ENCODE measurements at regions not wholly inside any gene's neighbourhood (a gene's known extent, or its start where the extent isn't known, plus 50 kb on each side); places are given as distances from the start of the nearest gene placed in this dataset.
"Not testable (repeated sequence)": the region's sequence is repeated elsewhere in the genome, so short reads cannot be mapped to it uniquely, and the experiment has no call there.

DNA sequence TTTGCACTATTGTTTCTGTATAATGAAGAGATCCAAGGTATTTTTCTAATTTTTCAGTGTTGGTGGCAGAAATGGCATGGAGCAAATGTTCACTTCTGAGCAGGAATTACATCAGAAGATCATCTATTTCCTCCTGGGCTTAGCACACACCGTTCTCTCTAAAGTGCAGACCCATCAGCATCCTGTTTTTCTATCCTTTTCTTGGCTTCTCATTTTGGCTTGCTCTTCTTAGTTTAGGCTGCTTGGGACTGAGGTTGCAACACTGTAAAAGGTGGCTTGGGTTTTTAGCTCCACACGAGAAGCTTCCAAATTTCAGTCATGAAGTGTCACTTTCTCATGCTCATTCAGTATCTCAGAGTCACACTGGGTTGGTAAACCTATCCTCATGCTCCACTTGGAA is 79.9 kb upstream of the SMIM30 start:
- H3K36me3 ChIP-seq, result no peaks in the 10 kb centered on the region
- no peaks in the 10 kb centered on the region for H4K20me1 ChIP-seq
- H3K27ac ChIP-seq, result no peak overlapping the region
- TF ChIP-seq Cebpa-rat (IDR thresholded peaks at IDR 0.05), result no peak
- H3K9me3 ChIP-seq (replicated peaks in 1 of 11), result no peaks in the 10 kb centered on the region
- no peak overlapping the region for H3K4me3 ChIP-seq
- H3K27me3 ChIP-seq, result no peaks in the 10 kb centered on the region
- H3K4me1 ChIP-seq, result no peaks in the 10 kb centered on the region
- H3K4me2 ChIP-seq, result no peak overlapping the region
- no peak overlapping the region for H3K9ac ChIP-seq

DNA sequence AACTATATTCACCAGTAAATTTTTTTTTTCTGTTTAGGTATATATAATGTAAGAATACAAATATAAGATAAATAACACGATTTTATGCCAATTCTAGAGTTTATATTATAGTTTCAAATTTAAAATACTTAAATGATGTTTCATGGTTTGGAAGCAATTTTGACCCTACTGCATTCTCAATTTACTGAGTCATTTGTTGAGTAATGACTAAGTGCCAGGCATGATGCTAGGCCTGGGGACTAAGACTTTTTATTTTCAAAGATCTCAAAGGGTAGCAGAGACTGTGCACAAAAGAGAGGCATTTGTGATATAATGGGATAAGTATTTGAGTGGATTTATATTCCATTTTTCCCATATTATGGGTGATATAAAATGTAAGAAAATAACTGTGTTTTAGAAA is 78.9 kb upstream of the SMIM30 start:
- no peak overlapping the region for H3K4me2 ChIP-seq
- no peak overlapping the region for H3K27ac ChIP-seq
- no peaks in the 10 kb centered on the region for H3K4me1 ChIP-seq
- no peak for TF ChIP-seq Cebpa-rat (IDR thresholded peaks at IDR 0.05)
- H3K27me3 ChIP-seq, result no peaks in the 10 kb centered on the region
- no peaks in the 10 kb centered on the region for H3K36me3 ChIP-seq
- no peaks in the 10 kb centered on the region for H3K9me3 ChIP-seq (replicated peaks in 1 of 11)
- no peak overlapping the region for H3K4me3 ChIP-seq
- no peak overlapping the region for H3K9ac ChIP-seq
- H4K20me1 ChIP-seq, result no peaks in the 10 kb centered on the region

DNA sequence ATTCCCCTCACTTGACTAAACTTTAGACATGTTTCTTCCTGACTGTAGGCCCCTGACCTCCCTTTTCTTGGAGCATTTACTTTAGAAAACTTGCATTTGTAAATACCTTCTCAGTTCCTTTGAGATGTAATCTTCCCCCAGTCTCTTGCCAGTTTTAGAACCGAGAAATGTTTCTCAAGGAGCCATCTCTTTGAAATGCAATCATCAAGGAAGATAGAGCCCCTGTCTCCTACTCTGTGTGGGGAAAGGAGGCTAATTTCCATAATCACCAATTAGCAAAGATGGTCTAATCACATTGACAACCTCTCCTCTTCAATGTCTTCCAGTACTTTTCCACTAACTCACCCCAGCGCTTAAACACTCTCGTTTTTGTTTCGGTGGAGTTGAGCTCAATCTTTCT is 70.0 kb upstream of the SMIM30 start:
- no peak for TF ChIP-seq Cebpa-rat (IDR thresholded peaks at IDR 0.05)
- H4K20me1 ChIP-seq, result no peaks in the 10 kb centered on the region
- no peaks in the 10 kb centered on the region for H3K4me1 ChIP-seq

DNA sequence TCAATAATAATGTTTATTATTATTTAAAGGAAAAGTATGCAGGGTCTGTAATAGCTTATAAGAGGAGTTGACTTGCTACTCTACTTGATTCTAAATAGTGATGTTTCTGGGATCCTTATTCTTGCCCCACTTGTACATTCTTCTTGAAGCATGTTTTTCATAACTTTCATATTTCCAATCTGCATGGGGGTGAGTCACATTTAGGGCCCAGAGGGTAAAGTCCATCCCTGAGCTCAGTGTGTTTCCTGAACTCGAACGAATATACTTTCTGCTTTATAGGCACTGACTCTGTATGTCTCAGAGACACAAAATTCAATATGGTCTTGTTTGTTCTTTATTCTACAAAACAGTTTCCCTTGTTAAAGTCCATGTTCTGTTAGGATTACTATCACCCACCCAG is 61.0 kb upstream of the SMIM30 start:
- Histone ChIP-seq H3K36me3 (no peaks in the 10 kb centered on the region), H3K4me2 (no peak overlapping the region), H3K9me3 (replicated peaks in 1 of 11) (no peaks in the 10 kb centered on the region), H3K27ac (no peak overlapping the region), H3K27me3 (no peaks in the 10 kb centered on the region), H4K20me1 (no peaks in the 10 kb centered on the region), H3K4me1 (no peaks in the 10 kb centered on the region), H3K9ac (no peak overlapping the region), H3K4me3 (no peak overlapping the region)
- TF ChIP-seq Cebpa-rat (IDR thresholded peaks at IDR 0.05), result no peak

More for the DNA sequence above, 70.0 kb upstream of the SMIM30 start:
- no peaks in the 10 kb centered on the region for H3K36me3 ChIP-seq
- H3K4me3 ChIP-seq, result no peak overlapping the region
- H3K9ac ChIP-seq, result no peak overlapping the region
- H3K4me2 ChIP-seq, result no peak overlapping the region
- no peak overlapping the region for H3K27ac ChIP-seq
- H3K27me3 ChIP-seq, result no peaks in the 10 kb centered on the region
- no peaks in the 10 kb centered on the region for H3K9me3 ChIP-seq (replicated peaks in 1 of 11)

DNA sequence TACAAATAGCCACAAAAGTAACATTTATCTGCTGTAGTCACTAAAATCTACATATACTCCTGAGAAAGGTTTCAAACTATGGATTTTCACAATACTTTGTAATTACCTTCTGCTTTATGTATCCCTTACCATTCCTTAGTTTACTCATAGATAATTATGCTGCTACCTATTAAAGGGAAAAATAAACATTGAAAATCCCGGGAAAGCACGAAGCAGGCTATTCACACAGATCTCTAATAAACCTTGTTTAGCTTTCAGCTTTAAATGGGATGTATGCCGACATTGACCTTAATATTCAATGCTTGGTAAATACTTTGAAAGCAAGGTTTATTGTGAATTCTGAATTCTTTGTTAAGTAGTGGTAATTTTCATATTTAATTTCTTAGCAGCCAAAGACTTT is 58.5 kb upstream of the SMIM30 start:
- no peak overlapping the region for H3K4me3 ChIP-seq
- no peaks in the 10 kb centered on the region for H4K20me1 ChIP-seq
- no peak overlapping the region for H3K27ac ChIP-seq
- H3K4me1 ChIP-seq, result no peaks in the 10 kb centered on the region
- no peak overlapping the region for H3K9ac ChIP-seq
- H3K4me2 ChIP-seq, result no peak overlapping the region
- H3K9me3 ChIP-seq (replicated peaks in 1 of 11), result no peaks in the 10 kb centered on the region
- no peak for TF ChIP-seq Cebpa-rat (IDR thresholded peaks at IDR 0.05)
- no peaks in the 10 kb centered on the region for H3K36me3 ChIP-seq
- H3K27me3 ChIP-seq, result no peaks in the 10 kb centered on the region

DNA sequence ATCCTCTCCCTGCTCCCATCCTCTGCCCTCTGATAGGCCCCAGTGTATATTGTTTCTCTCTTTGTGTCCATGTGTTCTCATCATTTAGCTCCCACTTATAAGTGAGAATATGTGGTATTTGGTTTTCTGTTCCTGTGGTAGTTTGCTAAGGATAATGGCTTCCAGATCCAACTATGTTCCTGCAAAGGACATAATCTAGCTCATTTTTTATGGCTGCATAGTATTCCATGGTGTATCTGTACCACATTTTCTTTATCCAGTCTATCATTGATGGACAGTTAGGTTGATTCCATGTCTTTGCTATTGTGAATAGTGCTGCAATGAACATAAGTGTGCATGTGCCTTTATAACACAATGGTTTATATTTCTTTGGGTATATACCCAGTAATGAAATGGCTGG is 57.8 kb upstream of the SMIM30 start:
- not testable (repeated sequence) for H3K36me3 ChIP-seq; H3K27ac ChIP-seq; H3K4me3 ChIP-seq; H3K9me3 ChIP-seq (replicated peaks in 1 of 11); H3K4me1 ChIP-seq; H3K9ac ChIP-seq; H4K20me1 ChIP-seq; H3K4me2 ChIP-seq; H3K27me3 ChIP-seq

DNA sequence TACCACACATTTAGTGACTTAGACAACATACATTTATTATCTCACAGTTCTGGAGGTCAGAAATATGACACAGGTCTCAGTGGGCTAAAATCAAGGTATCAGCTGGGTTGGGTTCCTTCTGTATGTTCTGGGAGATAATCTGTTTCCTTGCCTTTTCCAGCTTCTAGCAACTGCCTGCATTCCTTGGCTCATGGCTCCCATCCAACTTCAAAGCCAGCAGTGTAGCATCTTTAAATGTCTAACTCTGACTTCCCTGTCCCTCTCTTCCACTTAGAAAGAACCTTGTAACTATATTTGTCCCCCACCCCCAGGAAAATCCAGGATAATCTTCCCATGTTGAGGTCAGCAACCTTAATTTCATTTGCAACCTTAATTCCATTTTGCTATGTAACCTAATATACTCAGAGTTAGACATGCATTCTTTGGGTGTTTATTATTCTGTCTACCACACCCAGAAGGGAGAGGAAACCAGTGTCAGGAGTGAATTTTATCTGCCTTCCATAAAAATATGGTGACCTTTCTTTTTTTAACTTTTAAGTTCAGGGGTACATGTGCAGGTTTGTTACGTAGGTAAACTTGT is 57.3 kb upstream of the SMIM30 start:
- TF ChIP-seq Cebpa-rat (IDR thresholded peaks at IDR 0.05), result no peak
- H3K36me3 ChIP-seq, result no peaks in the 10 kb centered on the region
- H3K4me1 ChIP-seq, result no peaks in the 10 kb centered on the region
- no peaks in the 10 kb centered on the region for H3K27me3 ChIP-seq
- no peak overlapping the region for H3K9ac ChIP-seq
- no peak overlapping the region for H3K27ac ChIP-seq
- H3K4me3 ChIP-seq, result no peak overlapping the region
- no peaks in the 10 kb centered on the region for H3K9me3 ChIP-seq (replicated peaks in 1 of 11)
- no peaks in the 10 kb centered on the region for H4K20me1 ChIP-seq
- H3K4me2 ChIP-seq, result no peak overlapping the region

DNA sequence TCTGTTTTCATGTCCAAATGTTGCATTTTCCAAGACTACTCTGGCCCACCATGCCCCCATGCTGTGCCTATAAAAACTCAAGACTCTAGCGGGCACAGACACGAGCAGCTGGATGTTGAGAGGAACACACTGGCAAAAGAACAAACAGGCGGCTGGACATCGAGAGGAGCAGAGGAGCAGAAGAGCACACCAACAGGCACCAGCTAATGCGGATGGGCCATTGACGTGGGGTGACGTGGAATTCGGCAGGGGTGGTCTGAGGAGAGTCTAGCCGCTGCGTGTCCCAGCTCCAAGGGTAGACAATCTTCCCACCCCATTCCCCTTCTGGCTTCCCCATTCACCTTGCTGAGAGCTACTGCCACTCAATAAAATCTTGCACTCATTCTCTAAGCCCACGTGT is 54.4 kb upstream of the SMIM30 start:
- Histone ChIP-seq H3K4me1 (no peaks in the 10 kb centered on the region), H3K36me3 (no peaks in the 10 kb centered on the region), H3K27me3 (no peaks in the 10 kb centered on the region), H3K9me3 (replicated peaks in 1 of 11) (no peaks in the 10 kb centered on the region), H3K27ac (no peak overlapping the region), H3K4me2 (no peak overlapping the region), H3K4me3 (no peak overlapping the region), H4K20me1 (no peaks in the 10 kb centered on the region), H3K9ac (no peak overlapping the region)
- TF ChIP-seq Cebpa-rat (IDR thresholded peaks at IDR 0.05), result no peak

DNA sequence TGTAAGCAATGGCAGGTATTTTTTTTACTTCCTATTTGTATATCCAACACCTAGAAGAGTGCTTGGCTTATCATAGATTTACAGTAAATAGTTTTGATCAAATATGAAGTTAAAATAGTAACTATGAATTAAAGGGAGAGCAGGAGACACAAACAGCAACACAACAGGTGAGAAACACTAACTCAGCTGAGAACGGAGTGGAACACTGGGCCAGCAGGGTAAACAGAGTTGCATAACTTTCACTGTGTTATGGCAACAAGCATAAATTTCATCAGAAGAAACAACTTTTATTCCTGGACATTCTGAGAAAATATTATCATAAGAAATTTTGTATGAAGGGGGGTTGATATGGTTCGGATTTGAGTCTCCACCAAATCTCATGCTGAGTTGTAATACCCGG is 52.2 kb upstream of the SMIM30 start:
- Histone ChIP-seq H3K27ac (no peak overlapping the region), H3K4me2 (no peak overlapping the region), H3K9me3 (replicated peaks in 1 of 11) (no peaks in the 10 kb centered on the region), H4K20me1 (no peaks in the 10 kb centered on the region), H3K4me3 (no peak overlapping the region), H3K4me1 (no peaks in the 10 kb centered on the region), H3K9ac (no peak overlapping the region), H3K27me3 (no peaks in the 10 kb centered on the region), H3K36me3 (no peaks in the 10 kb centered on the region)
- TF ChIP-seq Cebpa-rat (IDR thresholded peaks at IDR 0.05), result no peak
